Smooth muscle cell (in vitro differentiated cells): ENCODE measurements at regions not wholly inside any gene's neighbourhood (a gene's known extent, or its start where the extent isn't known, plus 50 kb on each side); places are given as distances from the start of the nearest gene placed in this dataset.

ENCODE experiments used
- DNase-seq: peaks from one replicate; lab custom pipeline; 2025; ENCODE audit not compliant: unreplicated experiment; lab: John Stamatoyannopoulos, UW
- H2AFZ ChIP-seq: fragments of 200-600 bp; sonication (generic); 2 replicates; pipeline ENCODE4 v1.6.0; 2016; ENCODE audit warnings: antibody characterized with exemption, low read depth, mild to moderate bottlenecking
- H3F3A ChIP-seq: fragments of 200-600 bp; sonication (generic); 2 replicates; pipeline ENCODE4 v1.6.0; 2017; ENCODE audit warnings: antibody characterized with exemption, low read depth
- H3K27ac ChIP-seq: fragments of 200-600 bp; sonication (generic); 2 replicates; pipeline ENCODE4 v1.5.1; 2016; ENCODE audit warnings: low read depth, mild to moderate bottlenecking
- H3K27me3 ChIP-seq: fragments of 200-600 bp; sonication (generic); 2 replicates; pipeline ENCODE4 v1.6.1; 2016; ENCODE audit warnings: low read depth, mild to moderate bottlenecking
- H3K36me3 ChIP-seq: fragments of 200-600 bp; sonication (generic); 2 replicates; pipeline ENCODE4 v1.5.1; 2016; ENCODE audit warnings: low read depth
- H3K4me1 ChIP-seq: fragments of 200-600 bp; sonication (generic); 2 replicates; pipeline ENCODE4 v1.5.1; 2016; ENCODE audit warnings: low read depth
- H3K4me2 ChIP-seq: fragments of 200-600 bp; sonication (generic); 2 replicates; pipeline ENCODE4 v1.6.0; 2016; ENCODE audit warnings: mild to moderate bottlenecking
- H3K4me3 ChIP-seq: fragments of 200-600 bp; sonication (generic); 2 replicates; pipeline ENCODE4 v1.5.1; 2016; ENCODE audit warnings: mild to moderate bottlenecking
- H3K79me2 ChIP-seq: fragments of 200-600 bp; sonication (generic); 2 replicates; pipeline ENCODE4 v1.6.0; 2016; ENCODE audit warnings: low read depth, mild to moderate bottlenecking
- H3K9ac ChIP-seq: fragments of 200-600 bp; sonication (generic); 2 replicates; pipeline ENCODE4 v1.6.0; 2016; ENCODE audit warnings: low read depth
- H3K9me3 ChIP-seq: fragments of 200-600 bp; sonication (generic); replicated peaks from 2 replicates; pipeline ENCODE4 v1.5.1; 2016; ENCODE audit warnings: low read depth
- H4K20me1 ChIP-seq: fragments of 200-600 bp; sonication (generic); 2 replicates; pipeline ENCODE4 v1.6.0; 2016; ENCODE audit warnings: low read depth
- WGBS: methylation state at CpG from one replicate; pipeline ENCODE4 v1.1.7; 2016; ENCODE audit warnings: low lambda C conversion rate; 5-methylcytosine and 5-hydroxymethylcytosine counted together
- TF ChIP-seq, protein P1 (sequence below): fragments of 200-600 bp; sonication (generic); IDR thresholded peaks from 2 replicates; pipeline ENCODE4 v1.5.1; 2017; ENCODE audit warnings: borderline replicate concordance, mild to moderate bottlenecking, antibody characterized with exemption; ENCODE audit not compliant: insufficient read depth, poor library complexity, severe bottlenecking

DNA sequence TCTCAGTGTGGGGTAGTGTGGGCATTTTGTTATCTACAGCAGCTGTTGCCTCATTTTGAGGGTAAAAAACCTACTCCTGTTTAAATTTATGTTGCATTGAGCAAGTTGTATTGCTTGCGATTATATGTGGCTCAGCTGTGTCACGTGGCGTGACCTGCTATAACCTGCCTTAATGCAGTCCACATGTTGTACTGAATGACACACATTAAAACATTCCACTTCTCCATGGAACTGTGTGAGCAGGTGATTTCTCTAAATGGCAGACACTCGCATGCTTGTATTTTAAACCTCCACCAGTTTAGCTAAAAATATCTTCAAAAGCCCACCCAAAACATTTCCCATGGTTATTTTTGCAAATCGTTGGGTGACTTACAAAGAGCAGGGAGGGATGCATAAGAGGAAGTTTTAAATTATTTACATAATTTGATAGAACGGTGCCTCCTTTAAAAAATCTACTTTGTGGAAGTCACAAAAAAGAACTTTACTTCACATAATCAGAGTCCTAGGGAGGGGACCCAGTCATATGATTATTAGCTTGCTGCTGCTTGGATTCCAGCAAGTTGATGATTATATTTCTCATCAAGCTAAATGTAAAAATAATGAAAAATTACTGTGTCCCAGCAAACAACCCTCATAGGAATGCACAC lies 163.3 kb upstream of the ZEB2 start:
- no peak overlapping the region for H2AFZ ChIP-seq
- no peak overlapping the region for H3K4me2 ChIP-seq
- H3K79me2 ChIP-seq = no peaks in the 10 kb centered on the region
- no peaks in the 10 kb centered on the region for H3K27me3 ChIP-seq
- no peaks in the 10 kb centered on the region for H3K4me1 ChIP-seq
- H3F3A ChIP-seq = no peaks in the 10 kb centered on the region
- H3K4me3 ChIP-seq = no peak overlapping the region
- no peak overlapping the region for H3K27ac ChIP-seq
- H3K36me3 ChIP-seq = no peaks in the 10 kb centered on the region
- WGBS = 92% methylated on average over 6 of the region's 6 CpGs
- DNase-seq = no peak
- no peak overlapping the region for H3K9ac ChIP-seq
- TF ChIP-seq, protein P1, sequence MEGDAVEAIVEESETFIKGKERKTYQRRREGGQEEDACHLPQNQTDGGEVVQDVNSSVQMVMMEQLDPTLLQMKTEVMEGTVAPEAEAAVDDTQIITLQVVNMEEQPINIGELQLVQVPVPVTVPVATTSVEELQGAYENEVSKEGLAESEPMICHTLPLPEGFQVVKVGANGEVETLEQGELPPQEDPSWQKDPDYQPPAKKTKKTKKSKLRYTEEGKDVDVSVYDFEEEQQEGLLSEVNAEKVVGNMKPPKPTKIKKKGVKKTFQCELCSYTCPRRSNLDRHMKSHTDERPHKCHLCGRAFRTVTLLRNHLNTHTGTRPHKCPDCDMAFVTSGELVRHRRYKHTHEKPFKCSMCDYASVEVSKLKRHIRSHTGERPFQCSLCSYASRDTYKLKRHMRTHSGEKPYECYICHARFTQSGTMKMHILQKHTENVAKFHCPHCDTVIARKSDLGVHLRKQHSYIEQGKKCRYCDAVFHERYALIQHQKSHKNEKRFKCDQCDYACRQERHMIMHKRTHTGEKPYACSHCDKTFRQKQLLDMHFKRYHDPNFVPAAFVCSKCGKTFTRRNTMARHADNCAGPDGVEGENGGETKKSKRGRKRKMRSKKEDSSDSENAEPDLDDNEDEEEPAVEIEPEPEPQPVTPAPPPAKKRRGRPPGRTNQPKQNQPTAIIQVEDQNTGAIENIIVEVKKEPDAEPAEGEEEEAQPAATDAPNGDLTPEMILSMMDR = no peak
- H4K20me1 ChIP-seq = no peaks in the 10 kb centered on the region
- no peaks in the 10 kb centered on the region for H3K9me3 ChIP-seq

DNA sequence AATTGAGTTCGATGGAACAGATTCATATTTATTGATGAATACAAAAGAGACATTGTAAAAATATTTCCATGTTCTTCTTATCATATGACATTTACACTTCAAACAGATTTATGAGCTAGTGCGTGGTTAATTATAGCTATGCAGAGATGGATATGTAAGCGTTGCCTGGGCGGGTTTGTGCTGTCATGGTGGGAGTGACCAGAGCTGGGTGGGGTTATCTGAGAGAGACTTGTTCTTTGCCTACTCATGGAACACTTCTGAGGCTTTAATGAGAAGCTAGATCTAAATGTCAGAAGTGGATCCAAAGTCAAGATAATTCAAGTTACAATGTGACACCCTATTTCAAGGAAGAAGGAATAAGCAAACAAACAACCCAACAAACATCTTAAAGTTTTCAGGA lies 162.3 kb upstream of the ZEB2 start:
- no peaks in the 10 kb centered on the region for H3K36me3 ChIP-seq
- H3K4me2 ChIP-seq = no peak overlapping the region
- no peaks in the 10 kb centered on the region for H3K4me1 ChIP-seq
- no peaks in the 10 kb centered on the region for H3K79me2 ChIP-seq
- H3K9ac ChIP-seq = no peak overlapping the region
- no peak overlapping the region for H2AFZ ChIP-seq
- no peaks in the 10 kb centered on the region for H3F3A ChIP-seq
- TF ChIP-seq, protein P1 = no peak
- no peak overlapping the region for H3K4me3 ChIP-seq
- WGBS = 77% methylated on average over 4 of the region's 4 CpGs
- no peaks in the 10 kb centered on the region for H4K20me1 ChIP-seq
- H3K27ac ChIP-seq = peak overlapping the region; percentile 16
- no peaks in the 10 kb centered on the region for H3K9me3 ChIP-seq
- no peaks in the 10 kb centered on the region for H3K27me3 ChIP-seq
- no peak for DNase-seq

DNA sequence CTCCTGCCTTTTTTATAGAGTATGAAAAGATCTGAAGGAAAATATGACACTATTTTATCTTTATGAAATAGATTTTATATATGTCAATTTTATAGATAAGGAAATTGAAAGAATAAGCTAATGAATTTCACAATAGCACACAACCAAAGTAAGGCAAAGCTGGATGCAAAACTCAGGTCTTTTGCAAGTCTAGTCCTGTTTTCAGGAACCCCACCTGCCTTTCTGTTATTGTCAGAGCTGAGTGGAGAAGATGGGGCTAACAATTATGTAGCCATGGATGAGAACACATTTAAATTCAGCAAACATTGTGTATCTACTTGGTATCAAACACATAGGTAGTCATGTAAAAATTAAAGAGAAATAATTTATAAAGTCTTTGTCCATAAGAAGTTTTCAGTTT lies 161.5 kb upstream of the ZEB2 start:
- H3K9me3 ChIP-seq = no peaks in the 10 kb centered on the region
- no peaks in the 10 kb centered on the region for H3K79me2 ChIP-seq
- H3K9ac ChIP-seq = no peak overlapping the region
- H3K4me2 ChIP-seq = no peak overlapping the region
- peak overlapping the region; percentile 16 for H3K27ac ChIP-seq
- TF ChIP-seq, protein P1 = no peak
- H3F3A ChIP-seq = no peaks in the 10 kb centered on the region
- no peaks in the 10 kb centered on the region for H3K36me3 ChIP-seq
- DNase-seq = no peak
- no peak overlapping the region for H2AFZ ChIP-seq
- no peaks in the 10 kb centered on the region for H3K27me3 ChIP-seq
- no peaks in the 10 kb centered on the region for H3K4me1 ChIP-seq
- H4K20me1 ChIP-seq = no peaks in the 10 kb centered on the region
- H3K4me3 ChIP-seq = no peak overlapping the region

DNA sequence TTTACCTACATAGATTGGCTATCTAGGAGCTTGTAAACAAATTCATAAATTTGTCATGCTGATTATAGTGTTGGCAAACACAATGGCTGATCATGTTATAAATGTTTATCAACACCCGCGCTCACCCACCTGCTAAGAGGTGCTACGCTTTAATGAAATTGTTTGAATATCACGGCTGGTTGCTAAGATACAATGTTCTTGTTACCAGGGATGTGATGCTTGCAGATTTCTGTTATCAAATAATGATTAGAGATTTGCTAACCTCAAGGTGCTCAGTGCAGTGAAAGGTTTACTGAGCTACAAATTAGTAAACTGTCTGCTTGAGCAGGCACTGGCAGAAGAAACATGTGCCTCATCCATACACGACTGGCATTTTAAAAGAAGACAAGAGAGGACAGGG lies 160.0 kb upstream of the ZEB2 start:
- Histone ChIP-seq H3F3A (no peaks in the 10 kb centered on the region), H3K9me3 (no peaks in the 10 kb centered on the region), H3K4me2 (no peak overlapping the region), H3K27ac (no peak overlapping the region), H3K36me3 (no peaks in the 10 kb centered on the region), H3K9ac (no peak overlapping the region), H4K20me1 (no peaks in the 10 kb centered on the region), H3K4me3 (no peak overlapping the region), H2AFZ (no peak overlapping the region), H3K27me3 (no peaks in the 10 kb centered on the region), H3K79me2 (no peaks in the 10 kb centered on the region), H3K4me1 (no peaks in the 10 kb centered on the region)
- DNase-seq = no peak
- 74% methylated on average over 5 of the region's 5 CpGs for WGBS
- TF ChIP-seq, protein P1 = no peak
